H1 (cell line): ENCODE measurements at regions not wholly inside any gene's neighbourhood (a gene's known extent, or its start where the extent isn't known, plus 50 kb on each side); places are given as distances from the start of the nearest gene placed in this dataset.

Experiments
- BRCA1 ChIP-seq: IDR thresholded peaks from 2 replicates; pipeline ENCODE4 v1.6.1; 2012; ENCODE audit warnings: low read depth, low read length, improper control_type of control experiment
- EZH2 ChIP-seq: fragments of 200-600 bp; sonication (generic); IDR thresholded peaks from 2 replicates; pipeline ENCODE4 v1.7.1; 2012; ENCODE audit warnings: low read depth, mild to moderate bottlenecking, moderate library complexity, low read length, inconsistent platforms; ENCODE audit not compliant: severe bottlenecking
- KDM5A ChIP-seq: fragments of 200-600 bp; IDR thresholded peaks from 2 replicates; pipeline ENCODE4 v1.7.1; 2012; ENCODE audit warnings: mild to moderate bottlenecking, low read length, inconsistent platforms, mixed read lengths
- MAX ChIP-seq: IDR thresholded peaks from 2 replicates; pipeline ENCODE4 v1.6.1; 2012; ENCODE audit warnings: inconsistent platforms
- NANOG ChIP-seq: IDR thresholded peaks from 2 replicates; pipeline ENCODE4 v1.6.1; 2011; ENCODE audit warnings: low read length, low read depth, mild to moderate bottlenecking, inconsistent platforms; ENCODE audit not compliant: insufficient read depth, poor library complexity, severe bottlenecking
- POLR2AphosphoS5 ChIP-seq: IDR thresholded peaks from 2 replicates; pipeline ENCODE4 v1.6.1; 2011; ENCODE audit warnings: low read depth, low read length
- SIX5 ChIP-seq: IDR thresholded peaks from 2 replicates; pipeline ENCODE4 v1.6.1; 2011; ENCODE audit warnings: mild to moderate bottlenecking, low read depth, low read length
- SRF ChIP-seq: IDR thresholded peaks from 2 replicates; pipeline ENCODE4 v1.6.1; 2011; ENCODE audit warnings: mild to moderate bottlenecking, low read depth, low read length, moderate library complexity

DNA sequence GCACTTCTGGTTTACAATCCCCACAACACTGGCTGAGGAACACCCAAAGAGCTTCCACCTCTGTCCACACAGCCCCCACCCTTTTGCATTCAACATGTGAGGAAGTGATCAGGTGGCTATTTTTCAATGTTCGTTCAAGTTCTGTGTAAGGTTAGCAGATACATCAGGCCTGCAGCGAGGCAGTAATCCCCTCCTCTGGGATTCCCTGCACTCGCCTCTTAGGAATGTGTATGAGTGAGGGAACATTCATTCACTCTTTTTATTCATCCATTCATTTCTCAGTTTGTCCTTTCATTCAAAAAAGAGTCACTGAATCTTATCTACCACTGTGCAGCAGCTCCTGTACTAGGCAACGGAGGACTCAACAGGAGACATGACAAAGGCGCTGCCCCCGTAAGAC lies 236.4 kb upstream of the PRDM1 start (continued):
- TF ChIP-seq NANOG (no peak), SRF (no peak), SIX5 (no peak), POLR2AphosphoS5 (no peak), MAX (no peak), KDM5A (no peak), BRCA1 (no peak), EZH2 (no peak)
- TF ChIP-seq, all 59 proteins: peak for 0
